Progenitor cell of endocrine pancreas (in vitro differentiated cells): ENCODE measurements at regions not wholly inside any gene's neighbourhood (a gene's known extent, or its start where the extent isn't known, plus 50 kb on each side); places are given as distances from the start of the nearest gene placed in this dataset.

ENCODE experiments used
- DNase-seq: peaks from one replicate; pipeline ENCODE4 v3.0.0; 2021; ENCODE audit warnings: low spot score; ENCODE audit not compliant: unreplicated experiment
- H3K27ac Mint-ChIP-seq: 2 replicates; pipeline ENCODE4 v1.8.0; 2021; ENCODE audit warnings: mild to moderate bottlenecking, moderate library complexity, mixed read lengths
- H3K27me3 Mint-ChIP-seq: 2 replicates; pipeline ENCODE4 v1.8.0; 2021; ENCODE audit warnings: mixed read lengths
- H3K36me3 Mint-ChIP-seq: 2 replicates; pipeline ENCODE4 v1.8.0; 2022; ENCODE audit warnings: mixed read lengths; ENCODE audit not compliant: insufficient read depth
- H3K4me1 Mint-ChIP-seq: 2 replicates; pipeline ENCODE4 v1.8.0; 2021; ENCODE audit warnings: low read depth, mixed read lengths
- H3K4me3 Mint-ChIP-seq: 2 replicates; pipeline ENCODE4 v1.8.0; 2021; ENCODE audit warnings: low read depth, mild to moderate bottlenecking, moderate library complexity, mixed read lengths
- H3K9me3 Mint-ChIP-seq: 2 replicates; pipeline ENCODE4 v1.8.0; 2021; ENCODE audit warnings: low read depth, mixed read lengths
- TF ChIP-seq, protein P1 (sequence below): fragments of 200-600 bp; sonication (generic); IDR thresholded peaks from one replicate; pipeline ENCODE4 v1.5.0; 2021; ENCODE audit warnings: antibody characterized with exemption, mild to moderate bottlenecking; ENCODE audit not compliant: unreplicated experiment

GRCh38 chr16:26658915-26659314, 407.8 kb upstream of the C16orf82 start:
- Mint-ChIP-seq H3K27me3 (peaks cover 27% of the 10 kb centered on the region), H3K4me3 (no peak overlapping the region), H3K36me3 (no peaks in the 10 kb centered on the region), H3K4me1 (peaks cover 8% of the 10 kb centered on the region), H3K27ac (no peak overlapping the region), H3K9me3 (peaks cover 18% of the 10 kb centered on the region)
- DNase-seq, result no peak
- TF ChIP-seq, protein P1, sequence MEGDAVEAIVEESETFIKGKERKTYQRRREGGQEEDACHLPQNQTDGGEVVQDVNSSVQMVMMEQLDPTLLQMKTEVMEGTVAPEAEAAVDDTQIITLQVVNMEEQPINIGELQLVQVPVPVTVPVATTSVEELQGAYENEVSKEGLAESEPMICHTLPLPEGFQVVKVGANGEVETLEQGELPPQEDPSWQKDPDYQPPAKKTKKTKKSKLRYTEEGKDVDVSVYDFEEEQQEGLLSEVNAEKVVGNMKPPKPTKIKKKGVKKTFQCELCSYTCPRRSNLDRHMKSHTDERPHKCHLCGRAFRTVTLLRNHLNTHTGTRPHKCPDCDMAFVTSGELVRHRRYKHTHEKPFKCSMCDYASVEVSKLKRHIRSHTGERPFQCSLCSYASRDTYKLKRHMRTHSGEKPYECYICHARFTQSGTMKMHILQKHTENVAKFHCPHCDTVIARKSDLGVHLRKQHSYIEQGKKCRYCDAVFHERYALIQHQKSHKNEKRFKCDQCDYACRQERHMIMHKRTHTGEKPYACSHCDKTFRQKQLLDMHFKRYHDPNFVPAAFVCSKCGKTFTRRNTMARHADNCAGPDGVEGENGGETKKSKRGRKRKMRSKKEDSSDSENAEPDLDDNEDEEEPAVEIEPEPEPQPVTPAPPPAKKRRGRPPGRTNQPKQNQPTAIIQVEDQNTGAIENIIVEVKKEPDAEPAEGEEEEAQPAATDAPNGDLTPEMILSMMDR, result no peak

DNA sequence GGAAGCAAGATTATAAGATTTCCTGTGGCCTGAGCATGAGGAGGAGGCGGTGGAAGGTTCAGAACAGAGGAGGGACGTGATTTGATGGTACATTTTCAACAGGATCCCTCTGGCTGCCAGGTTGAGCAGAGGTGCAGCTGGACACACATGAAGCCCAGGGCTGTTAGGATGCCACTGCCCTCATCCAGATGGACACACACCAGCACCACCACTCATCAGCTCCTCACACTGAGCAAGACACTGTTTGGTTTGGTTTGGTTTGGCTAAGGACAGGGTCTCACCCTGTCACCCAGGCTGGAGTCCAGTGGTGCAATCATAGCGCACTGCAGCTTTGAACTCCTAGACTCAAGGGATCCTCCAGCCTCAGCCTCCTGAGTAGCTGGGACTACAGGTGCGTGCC, 402.6 kb upstream of the C16orf82 start:
- H3K4me1 Mint-ChIP-seq, result peaks cover 7% of the 10 kb centered on the region
- H3K27ac Mint-ChIP-seq, result no peak overlapping the region
- TF ChIP-seq, protein P1, result no peak
- no peaks in the 10 kb centered on the region for H3K9me3 Mint-ChIP-seq
- no peak for DNase-seq
- H3K4me3 Mint-ChIP-seq, result no peak overlapping the region
- no peaks in the 10 kb centered on the region for H3K36me3 Mint-ChIP-seq
- H3K27me3 Mint-ChIP-seq, result peaks cover 41% of the 10 kb centered on the region

DNA sequence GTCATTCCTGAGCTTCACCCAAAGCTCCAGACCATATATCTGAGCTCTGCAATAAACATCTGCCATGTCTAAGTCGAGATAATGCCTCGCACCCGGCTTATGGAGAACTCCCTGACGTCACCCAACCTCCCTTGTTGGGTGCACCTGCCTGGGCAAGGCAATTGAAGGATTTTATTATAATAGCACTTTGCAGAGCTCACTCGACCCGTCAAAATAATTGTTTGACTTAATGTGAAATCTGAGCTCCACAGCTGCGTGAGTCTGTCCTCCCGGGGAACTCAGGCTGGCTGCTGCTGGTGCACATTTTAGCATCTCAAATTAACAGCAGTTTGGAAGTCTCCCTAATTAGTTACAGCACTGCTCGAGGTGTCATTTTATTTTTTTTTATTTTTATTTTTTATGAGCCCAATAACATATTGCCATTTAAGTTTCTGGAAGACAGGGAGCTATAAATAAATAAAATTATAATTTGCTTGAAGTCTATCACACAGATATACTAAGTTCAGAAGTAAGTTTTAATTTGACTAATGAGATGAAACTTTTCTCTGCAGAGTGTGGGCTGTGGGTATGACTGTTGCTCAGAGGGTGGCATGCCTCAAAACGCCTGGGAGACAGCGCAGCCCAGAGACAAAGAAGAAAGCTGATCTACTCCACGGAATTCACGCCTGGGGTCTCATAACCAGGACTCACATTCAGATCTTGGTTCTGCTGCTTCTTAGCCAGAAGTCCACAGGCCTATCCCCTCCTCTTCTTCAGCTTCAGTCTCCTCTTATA, 401.4 kb upstream of the C16orf82 start:
- Mint-ChIP-seq H3K36me3 (no peaks in the 10 kb centered on the region), H3K4me1 (peaks cover 7% of the 10 kb centered on the region), H3K9me3 (no peaks in the 10 kb centered on the region), H3K4me3 (no peak overlapping the region), H3K27ac (peak overlapping the region; percentile 5), H3K27me3 (peaks cover 48% of the 10 kb centered on the region)
- TF ChIP-seq, protein P1, result no peak
- no peak for DNase-seq

GRCh38 chr16:26666486-26666885, 400.2 kb upstream of the C16orf82 start:
- Mint-ChIP-seq H3K36me3 (no peaks in the 10 kb centered on the region), H3K9me3 (no peaks in the 10 kb centered on the region), H3K27me3 (peaks cover 50% of the 10 kb centered on the region), H3K4me1 (peaks cover 7% of the 10 kb centered on the region), H3K4me3 (no peak overlapping the region), H3K27ac (no peak overlapping the region)
- TF ChIP-seq, protein P1, result no peak
- no peak for DNase-seq

GRCh38 chr16:26667307-26667706, 399.4 kb upstream of the C16orf82 start:
- Mint-ChIP-seq H3K4me3 (no peak overlapping the region), H3K4me1 (peaks cover 7% of the 10 kb centered on the region), H3K9me3 (no peaks in the 10 kb centered on the region), H3K27ac (no peak overlapping the region), H3K36me3 (no peaks in the 10 kb centered on the region), H3K27me3 (peaks cover 48% of the 10 kb centered on the region)
- TF ChIP-seq, protein P1, result no peak
- no peak for DNase-seq
